IMR-90 (cell line): ENCODE measurements at regions not wholly inside any gene's neighbourhood (a gene's known extent, or its start where the extent isn't known, plus 50 kb on each side); places are given as distances from the start of the nearest gene placed in this dataset.

Source experiments
- ATAC-seq: fragments of 200-7000 bp; cut with Tn5 transposase; 2 replicates; pipeline ENCODE4 v1.9.1; 2020; ENCODE audit warnings: low read depth, mild to moderate bottlenecking, moderate library complexity
- BruUV-seq: library from RNA; stranded (reverse); fragments of 400-500 nt; replicated peaks from 2 replicates; lab custom pipeline; 2021; lab: Mats Ljungman, UMichigan
- CTCF ChIA-PET: fragments of 300-600 bp; formaldehyde crosslinking; extraction: SDS; loops from one replicate; lab custom pipeline; 2021; ENCODE audit warnings: antibody characterized with exemption; lab: Yijun Ruan, JAX
- POLR2A ChIA-PET: fragments of 300-600 bp; sonication (Branson Sonifier 250); formaldehyde crosslinking; loops from one replicate; lab custom pipeline; 2022; ENCODE audit warnings: antibody characterized with exemption; ENCODE audit not compliant: unreplicated experiment; lab: Charles Lee
- DNase-seq: peaks from one replicate; pipeline ENCODE4 v3.0.0; 2013
- H2AFZ ChIP-seq: replicated peaks from 2 replicates; pipeline ENCODE3; 2013; ENCODE audit warnings: low read length, mild to moderate bottlenecking; ENCODE audit not compliant: poor library complexity
- H2AK5ac ChIP-seq: 2 replicates; pipeline ENCODE4 v1.6.1; 2013; ENCODE audit warnings: low read depth, low read length, inconsistent platforms
- H2AK9ac ChIP-seq: replicated peaks from 2 replicates; pipeline ENCODE3; 2013; ENCODE audit warnings: mild to moderate bottlenecking, low read depth, low read length, moderate library complexity; ENCODE audit not compliant: poor library complexity
- H2BK120ac ChIP-seq: 2 replicates; pipeline ENCODE4 v1.6.1; 2013; ENCODE audit warnings: low read depth, low read length, inconsistent platforms
- H2BK15ac ChIP-seq: 3 replicates; pipeline ENCODE4 v1.6.1; 2013; ENCODE audit warnings: low read depth, low read length, inconsistent platforms
- H2BK20ac ChIP-seq: 2 replicates; pipeline ENCODE4 v1.6.1; 2013; ENCODE audit warnings: low read depth, mild to moderate bottlenecking, inconsistent platforms, low read length, moderate library complexity
- H2BK5ac ChIP-seq: 2 replicates; pipeline ENCODE4 v1.6.1; 2013; ENCODE audit warnings: mild to moderate bottlenecking, low read depth, low read length, inconsistent platforms; ENCODE audit not compliant: poor library complexity, severe bottlenecking
- H3K14ac ChIP-seq: replicated peaks from 2 replicates; pipeline ENCODE4 v1.6.1; 2013; ENCODE audit warnings: low read depth, low read length, inconsistent platforms
- H3K18ac ChIP-seq: 2 replicates; pipeline ENCODE4 v1.6.1; 2013; ENCODE audit warnings: low read depth, low read length, control low read depth
- H3K23ac ChIP-seq: 2 replicates; pipeline ENCODE4 v1.6.1; 2013; ENCODE audit warnings: low read depth, low read length, inconsistent platforms
- H3K27ac ChIP-seq: 2 replicates; pipeline ENCODE4 v1.5.1; 2013; ENCODE audit warnings: mild to moderate bottlenecking, control low read depth, low read length; ENCODE audit not compliant: insufficient read depth
- H3K27me3 ChIP-seq: 2 replicates; pipeline ENCODE4 v1.6.1; 2013; ENCODE audit warnings: low read length; ENCODE audit not compliant: control insufficient read depth, insufficient read depth
- H3K36me3 ChIP-seq: 2 replicates; pipeline ENCODE4 v1.6.1; 2013; ENCODE audit warnings: low read length, mixed read lengths; ENCODE audit not compliant: control insufficient read depth, insufficient read depth
- H3K4ac ChIP-seq: 2 replicates; pipeline ENCODE4 v1.6.1; 2013; ENCODE audit warnings: low read depth, low read length, inconsistent platforms
- H3K4me1 ChIP-seq: 2 replicates; pipeline ENCODE4 v1.6.1; 2013; ENCODE audit warnings: low read length, mixed read lengths; ENCODE audit not compliant: control insufficient read depth, insufficient read depth
- H3K4me2 ChIP-seq: 2 replicates; pipeline ENCODE4 v1.6.1; 2013; ENCODE audit warnings: low read depth, mild to moderate bottlenecking, control low read depth, low read length, moderate library complexity
- H3K4me3 ChIP-seq: 2 replicates; pipeline ENCODE4 v1.5.1; 2013; ENCODE audit warnings: low read depth, mild to moderate bottlenecking, control low read depth, low read length, moderate library complexity; ENCODE audit not compliant: insufficient read depth
- H3K56ac ChIP-seq: 2 replicates; pipeline ENCODE4 v1.6.1; 2013; ENCODE audit warnings: low read length, inconsistent platforms; ENCODE audit not compliant: insufficient read depth; ENCODE audit errors: extremely low read depth
- H3K79me1 ChIP-seq, 2 experiments: 2 replicates each; pipeline ENCODE4 v1.6.1; 2013; ENCODE audit warnings: low read length in 2 of 2, inconsistent platforms in 1 of 2, low read depth in 1 of 2
- H3K9ac ChIP-seq: 2 replicates; pipeline ENCODE4 v1.6.1; 2013; ENCODE audit warnings: low read depth, low read length, control low read depth
- H3K9me1 ChIP-seq: 2 replicates; pipeline ENCODE4 v1.6.1; 2013; ENCODE audit warnings: low read length, inconsistent platforms; ENCODE audit not compliant: insufficient read depth
- H3K9me3 ChIP-seq: 2 replicates; pipeline ENCODE4 v1.6.1; 2013; ENCODE audit warnings: low read length; ENCODE audit not compliant: control insufficient read depth, insufficient read depth
- H4K20me1 ChIP-seq: 2 replicates; pipeline ENCODE4 v1.6.1; 2013; ENCODE audit warnings: low read length, inconsistent platforms; ENCODE audit not compliant: insufficient read depth
- H4K5ac ChIP-seq: 2 replicates; pipeline ENCODE4 v1.6.1; 2013; ENCODE audit warnings: mild to moderate bottlenecking, low read depth, low read length, control low read depth
- H4K8ac ChIP-seq, 2 experiments: 2 replicates each; pipeline ENCODE4 v1.6.1; 2013; ENCODE audit warnings: low read depth in 2 of 2, low read length in 2 of 2, control low read depth in 1 of 2, inconsistent platforms in 1 of 2
- H4K91ac ChIP-seq: 2 replicates; pipeline ENCODE4 v1.6.1; 2013; ENCODE audit warnings: low read depth, low read length, inconsistent platforms; ENCODE audit not compliant: insufficient read depth
- BHLHE40 ChIP-seq: fragments of 150-350 bp; IDR thresholded peaks from 2 replicates; pipeline ENCODE4 v1.6.1; 2016; ENCODE audit warnings: mild to moderate bottlenecking, low read depth, low read length
- CHD1 ChIP-seq: IDR thresholded peaks from 2 replicates; pipeline ENCODE4 v1.6.1; 2012; ENCODE audit warnings: low read depth, low read length, improper control_type of control experiment
- FOS ChIP-seq: fragments of 150-350 bp; IDR thresholded peaks from 2 replicates; pipeline ENCODE4 v1.6.1; 2016; ENCODE audit warnings: low read depth, low read length
- MAFK ChIP-seq: IDR thresholded peaks from 2 replicates; pipeline ENCODE4 v1.6.1; 2012; ENCODE audit warnings: low read depth, low read length, improper control_type of control experiment
- MAZ ChIP-seq: IDR thresholded peaks from 2 replicates; pipeline ENCODE4 v1.6.1; 2012; ENCODE audit warnings: low read depth, mild to moderate bottlenecking, low read length, improper control_type of control experiment, moderate library complexity, borderline replicate concordance
- MXI1 ChIP-seq: IDR thresholded peaks from 2 replicates; pipeline ENCODE4 v1.6.1; 2012; ENCODE audit warnings: low read depth, mild to moderate bottlenecking, low read length, moderate library complexity, borderline replicate concordance
- NFE2L2 ChIP-seq: fragments of 150-350 bp; IDR thresholded peaks from 2 replicates; pipeline ENCODE4 v1.6.1; 2016; ENCODE audit warnings: low read depth, mild to moderate bottlenecking, low read length
- POLR2A ChIP-seq: IDR thresholded peaks from 2 replicates; pipeline ENCODE4 v1.6.1; 2012; ENCODE audit warnings: mild to moderate bottlenecking, low read depth, low read length
- RAD21 ChIP-seq: IDR thresholded peaks from 2 replicates; pipeline ENCODE4 v1.6.1; 2012; ENCODE audit warnings: low read length, improper control_type of control experiment
- RFX5 ChIP-seq: IDR thresholded peaks from 2 replicates; pipeline ENCODE4 v1.8.0; 2012; ENCODE audit warnings: low read depth, mild to moderate bottlenecking, low read length, moderate library complexity
- SMC3 ChIP-seq: fragments of 150-350 bp; IDR thresholded peaks from 2 replicates; pipeline ENCODE4 v1.6.1; 2016; ENCODE audit warnings: low read depth, mild to moderate bottlenecking, antibody characterized with exemption, low read length, moderate library complexity
- WGBS, 2 experiments: methylation state at CpG; one replicate each; pipeline versions ENCODE4 v1.1.5 to v1.1.7; 2013; ENCODE audit warnings: missing lambda C conversion rate in 2 of 2; ENCODE audit not compliant: insufficient read length in 1 of 2; ENCODE audit errors: extremely low coverage in 2 of 2; 5-methylcytosine and 5-hydroxymethylcytosine counted together
- dilution Hi-C: fragments of 300-500 bp; cut with HindIII; formaldehyde crosslinking; loops from one replicate; pipeline ENCODE4 v1.14.3; 2018; ENCODE audit warnings: low sequenced_read_pairs; ENCODE audit not compliant: unreplicated experiment
- in situ Hi-C: fragments of 300-500 bp; cut with MboI; formaldehyde crosslinking; loops from 3 replicates; pipeline ENCODE4 v1.14.3; 2019; ENCODE audit warnings: low sequenced_read_pairs, inconsistent platforms, mixed read lengths
- intact Hi-C: fragments of 100-400 bp; cut with micrococcal nuclease; formaldehyde crosslinking; loops from 2 replicates; pipeline ENCODE4 v1.10.0; 2022
- TF ChIP-seq, protein P1 (sequence below): fragments of 150-350 bp; IDR thresholded peaks from 2 replicates; pipeline ENCODE4 v1.6.1; 2016; ENCODE audit warnings: low read depth, mild to moderate bottlenecking, low read length, moderate library complexity, borderline replicate concordance
- TF ChIP-seq, protein P2 (sequence below): fragments of 150-350 bp; IDR thresholded peaks from 2 replicates; pipeline ENCODE4 v1.6.1; 2017; ENCODE audit warnings: mild to moderate bottlenecking, antibody characterized with exemption, low read length, low read depth
- TF ChIP-seq, protein P3 (sequence below): conservative IDR thresholded peaks from 2 replicates; pipeline ENCODE4 v1.5.1; 2012; ENCODE audit warnings: mild to moderate bottlenecking, low read depth, low read length, improper control_type of control experiment

- no peak overlapping the region for H2BK20ac ChIP-seq
- H3K56ac ChIP-seq, result no peak overlapping the region
- H3K18ac ChIP-seq, result no peak overlapping the region
- no peak overlapping the region for H2BK120ac ChIP-seq
- H3K23ac ChIP-seq, result no peak overlapping the region
- no peak overlapping the region for H2AK5ac ChIP-seq
- TF ChIP-seq, protein P1, sequence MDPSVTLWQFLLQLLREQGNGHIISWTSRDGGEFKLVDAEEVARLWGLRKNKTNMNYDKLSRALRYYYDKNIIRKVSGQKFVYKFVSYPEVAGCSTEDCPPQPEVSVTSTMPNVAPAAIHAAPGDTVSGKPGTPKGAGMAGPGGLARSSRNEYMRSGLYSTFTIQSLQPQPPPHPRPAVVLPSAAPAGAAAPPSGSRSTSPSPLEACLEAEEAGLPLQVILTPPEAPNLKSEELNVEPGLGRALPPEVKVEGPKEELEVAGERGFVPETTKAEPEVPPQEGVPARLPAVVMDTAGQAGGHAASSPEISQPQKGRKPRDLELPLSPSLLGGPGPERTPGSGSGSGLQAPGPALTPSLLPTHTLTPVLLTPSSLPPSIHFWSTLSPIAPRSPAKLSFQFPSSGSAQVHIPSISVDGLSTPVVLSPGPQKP, result no peak
- TF ChIP-seq SMC3, result no peak
- no peak for TF ChIP-seq RAD21
- TF ChIP-seq POLR2A, result no peak
- TF ChIP-seq, protein P2, sequence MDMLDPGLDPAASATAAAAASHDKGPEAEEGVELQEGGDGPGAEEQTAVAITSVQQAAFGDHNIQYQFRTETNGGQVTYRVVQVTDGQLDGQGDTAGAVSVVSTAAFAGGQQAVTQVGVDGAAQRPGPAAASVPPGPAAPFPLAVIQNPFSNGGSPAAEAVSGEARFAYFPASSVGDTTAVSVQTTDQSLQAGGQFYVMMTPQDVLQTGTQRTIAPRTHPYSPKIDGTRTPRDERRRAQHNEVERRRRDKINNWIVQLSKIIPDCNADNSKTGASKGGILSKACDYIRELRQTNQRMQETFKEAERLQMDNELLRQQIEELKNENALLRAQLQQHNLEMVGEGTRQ, result no peak
- no peak for TF ChIP-seq NFE2L2
- no peak for TF ChIP-seq CHD1
- TF ChIP-seq, protein P3, sequence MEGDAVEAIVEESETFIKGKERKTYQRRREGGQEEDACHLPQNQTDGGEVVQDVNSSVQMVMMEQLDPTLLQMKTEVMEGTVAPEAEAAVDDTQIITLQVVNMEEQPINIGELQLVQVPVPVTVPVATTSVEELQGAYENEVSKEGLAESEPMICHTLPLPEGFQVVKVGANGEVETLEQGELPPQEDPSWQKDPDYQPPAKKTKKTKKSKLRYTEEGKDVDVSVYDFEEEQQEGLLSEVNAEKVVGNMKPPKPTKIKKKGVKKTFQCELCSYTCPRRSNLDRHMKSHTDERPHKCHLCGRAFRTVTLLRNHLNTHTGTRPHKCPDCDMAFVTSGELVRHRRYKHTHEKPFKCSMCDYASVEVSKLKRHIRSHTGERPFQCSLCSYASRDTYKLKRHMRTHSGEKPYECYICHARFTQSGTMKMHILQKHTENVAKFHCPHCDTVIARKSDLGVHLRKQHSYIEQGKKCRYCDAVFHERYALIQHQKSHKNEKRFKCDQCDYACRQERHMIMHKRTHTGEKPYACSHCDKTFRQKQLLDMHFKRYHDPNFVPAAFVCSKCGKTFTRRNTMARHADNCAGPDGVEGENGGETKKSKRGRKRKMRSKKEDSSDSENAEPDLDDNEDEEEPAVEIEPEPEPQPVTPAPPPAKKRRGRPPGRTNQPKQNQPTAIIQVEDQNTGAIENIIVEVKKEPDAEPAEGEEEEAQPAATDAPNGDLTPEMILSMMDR, result no peak
- TF ChIP-seq MAFK, result no peak
- no peak for TF ChIP-seq MAZ
- no peak for TF ChIP-seq FOS
- TF ChIP-seq BHLHE40, result no peak
- no peak for TF ChIP-seq RFX5
- TF ChIP-seq MXI1, result no peak
- H3K36me3 ChIP-seq, result no peaks in the 10 kb centered on the region
- H4K5ac ChIP-seq, result no peak overlapping the region
- 63% methylated on average over 6 of the region's 6 CpGs; no CpG with 5 or more reads in 1 of the 2 experiments for WGBS, 2 experiments
- no TSS peak for BruUV-seq
- no peak overlapping the region for H2BK5ac ChIP-seq
- H3K4ac ChIP-seq, result no peak overlapping the region
- no peak overlapping the region for H3K9ac ChIP-seq
- H4K91ac ChIP-seq, result no peak overlapping the region
- dilution Hi-C loops, result no loop called here
- no peak overlapping the region for H3K4me2 ChIP-seq
- no peak overlapping the region for H2AK9ac ChIP-seq
- H3K14ac ChIP-seq, result no peak overlapping the region
- no peaks in the 10 kb centered on the region for H4K20me1 ChIP-seq
- H3K9me1 ChIP-seq, result peaks cover 4% of the 10 kb centered on the region; the same call in 1 of the 2 replicates
- no peak overlapping the region for H2AFZ ChIP-seq
- POLR2A ChIA-PET, result no interaction called here
- CTCF ChIA-PET, result no interaction called here
- no peak overlapping the region for H3K4me3 ChIP-seq
- intact Hi-C loops, result no loop called here
- in situ Hi-C loops, result no loop called here
- H3K27ac ChIP-seq, result no peak overlapping the region
- H3K4me1 ChIP-seq, result no peaks in the 10 kb centered on the region
- H2BK15ac ChIP-seq, result no peak overlapping the region
- no peaks in the 10 kb centered on the region for H3K79me1 ChIP-seq
- no peak overlapping the region for H4K8ac ChIP-seq
- DNase-seq, result no peak
- ATAC-seq, result no peak
- peaks cover 5% of the 10 kb centered on the region for H3K9me3 ChIP-seq
- peaks cover 53% of the 10 kb centered on the region for H3K27me3 ChIP-seq
These were observed 61.3 kb upstream of the ADGRL1 start for GRCh38 chr19:14267224-14267741.
